NB4 (cell line): ENCODE measurements at regions not wholly inside any gene's neighbourhood (a gene's known extent, or its start where the extent isn't known, plus 50 kb on each side); places are given as distances from the start of the nearest gene placed in this dataset.

Experiments used
- DNase-seq: peaks from one replicate; pipeline ENCODE4 v3.0.0; 2010; ENCODE audit warnings: low read depth
- H3K4me3 ChIP-seq: one replicate; pipeline ENCODE4 v1.5.1; 2011; ENCODE audit warnings: mild to moderate bottlenecking, low read depth, low read length, moderate library complexity
- CTCF ChIP-seq: IDR thresholded peaks from one replicate; pipeline ENCODE4 v1.5.1; 2012; ENCODE audit warnings: low read depth, low read length
- MYC ChIP-seq: IDR thresholded peaks from 2 replicates; pipeline ENCODE4 v1.6.1; 2011; ENCODE audit warnings: low read depth, low read length
- POLR2A ChIP-seq: IDR thresholded peaks from 2 replicates; pipeline ENCODE4 v1.6.1; 2011; ENCODE audit warnings: mild to moderate bottlenecking; ENCODE audit not compliant: insufficient read length; ENCODE audit errors: extremely low read depth
- TF ChIP-seq, protein P1 (sequence below): IDR thresholded peaks from 2 replicates; pipeline ENCODE4 v1.6.1; 2011; ENCODE audit warnings: low read depth, low read length

DNA sequence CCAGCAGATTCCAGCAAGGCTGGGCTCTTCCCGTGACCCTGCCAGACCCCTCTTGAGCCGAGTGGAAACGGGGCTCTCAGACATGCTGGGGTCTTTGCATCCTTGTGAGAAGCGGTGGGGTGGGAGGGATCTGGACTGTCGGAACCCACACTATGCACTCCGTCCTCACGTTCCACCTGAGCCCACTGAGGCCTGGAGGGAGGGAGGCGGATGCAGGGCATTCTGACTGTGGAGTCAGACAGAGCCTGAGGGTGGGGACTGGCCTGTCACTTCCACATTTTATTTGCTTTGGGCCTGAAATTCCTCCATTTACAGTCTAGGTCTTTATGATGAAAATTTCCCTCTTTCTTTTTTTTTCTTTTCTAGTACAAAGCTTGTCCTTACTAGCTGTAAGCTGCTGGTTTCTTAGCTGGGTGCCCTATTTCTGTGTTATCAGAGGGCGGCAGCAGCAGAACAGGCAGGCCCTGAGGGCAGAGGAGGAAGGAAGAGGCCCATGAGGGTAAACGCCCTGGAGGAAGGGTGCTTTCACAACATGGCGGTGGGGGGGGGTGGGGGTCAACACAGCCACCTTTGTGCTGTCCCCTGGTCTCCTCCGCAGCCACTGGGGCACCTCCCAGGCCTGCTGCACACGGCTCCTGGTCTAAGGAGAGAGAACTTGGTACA, 373.5 kb upstream of the MYT1L start:
- peak; percentile 81 for DNase-seq
- TF ChIP-seq POLR2A = no peak
- TF ChIP-seq CTCF = no peak
- TF ChIP-seq MYC = no peak
- TF ChIP-seq, protein P1, sequence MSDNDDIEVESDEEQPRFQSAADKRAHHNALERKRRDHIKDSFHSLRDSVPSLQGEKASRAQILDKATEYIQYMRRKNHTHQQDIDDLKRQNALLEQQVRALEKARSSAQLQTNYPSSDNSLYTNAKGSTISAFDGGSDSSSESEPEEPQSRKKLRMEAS = no peak
- H3K4me3 ChIP-seq = no peak overlapping the region

DNA sequence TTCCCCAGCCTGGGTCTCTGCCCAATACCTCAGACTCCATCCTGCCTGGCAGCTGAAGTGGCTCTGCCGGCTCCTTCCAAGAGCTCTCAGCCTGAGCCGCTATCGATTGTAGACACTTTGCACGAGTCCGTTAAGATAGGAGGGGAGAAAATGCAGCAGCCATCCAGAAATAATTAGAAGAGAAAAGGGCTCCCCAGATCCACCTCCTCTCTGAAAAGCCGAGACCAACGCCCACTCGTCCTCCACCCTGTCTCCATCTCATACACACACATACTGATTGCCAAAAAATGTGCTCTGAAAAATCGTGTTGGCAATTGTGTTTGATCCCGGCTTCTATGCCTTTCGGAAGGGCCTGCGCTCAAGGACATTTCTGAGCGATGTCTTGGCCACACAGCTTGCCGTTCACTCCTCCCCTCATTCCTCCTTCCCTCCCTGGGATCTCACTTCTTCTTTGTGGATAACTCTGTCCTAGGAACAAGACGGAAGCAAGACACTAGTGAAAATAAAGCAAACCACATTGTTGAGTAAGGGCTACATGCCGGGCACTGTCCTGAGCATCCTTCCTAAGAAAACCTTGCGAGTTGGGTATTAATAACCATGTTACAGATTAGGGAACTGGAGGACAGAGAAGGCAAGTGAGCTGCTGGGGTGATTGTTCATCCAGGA, 372.8 kb upstream of the MYT1L start:
- TF ChIP-seq CTCF (no peak), MYC (no peak), POLR2A (no peak)
- TF ChIP-seq, protein P1 = no peak
- no peak overlapping the region for H3K4me3 ChIP-seq
- DNase-seq = no peak

GRCh38 chr2:2703172-2703571, 372.1 kb upstream of the MYT1L start:
- H3K4me3 ChIP-seq = no peak overlapping the region
- no peak for DNase-seq
- TF ChIP-seq POLR2A = no peak
- no peak for TF ChIP-seq MYC
- TF ChIP-seq CTCF = no peak
- TF ChIP-seq, protein P1 = no peak

GRCh38 chr2:2702385-2702784, 371.3 kb upstream of the MYT1L start:
- TF ChIP-seq POLR2A (no peak), CTCF (no peak), MYC (no peak)
- TF ChIP-seq, protein P1 = no peak
- H3K4me3 ChIP-seq = no peak overlapping the region
- DNase-seq = no peak

DNA sequence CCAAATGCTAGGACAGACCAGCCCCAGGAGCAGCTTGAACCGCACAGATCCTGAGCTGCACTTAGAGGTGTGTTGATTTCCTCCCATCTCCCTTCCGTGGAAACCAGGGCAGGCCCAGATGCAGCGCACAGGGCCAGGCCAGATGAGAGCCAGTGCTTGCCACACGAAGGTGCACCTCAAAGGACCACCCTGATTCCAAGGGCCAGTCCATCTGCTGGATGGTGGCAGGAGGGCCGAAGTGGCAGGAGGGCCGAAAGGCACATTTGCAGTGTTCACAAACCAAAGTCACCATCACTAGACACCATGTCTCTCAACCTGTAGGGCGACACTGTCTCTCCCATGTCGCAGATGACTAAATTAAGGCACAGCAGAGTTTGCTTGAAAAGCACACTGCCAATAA, 370.7 kb upstream of the MYT1L start:
- no peak overlapping the region for H3K4me3 ChIP-seq
- DNase-seq = no peak
- TF ChIP-seq MYC = no peak
- TF ChIP-seq CTCF = no peak
- TF ChIP-seq, protein P1 = no peak
- TF ChIP-seq POLR2A = no peak

GRCh38 chr2:2701176-2701781, 370.2 kb upstream of the MYT1L start:
- H3K4me3 ChIP-seq = no peak overlapping the region
- TF ChIP-seq CTCF (no peak), POLR2A (no peak), MYC (no peak)
- TF ChIP-seq, protein P1 = no peak
- no peak for DNase-seq
